ENCODE measurements at regions not wholly inside any gene's neighbourhood (a gene's known extent, or its start where the extent isn't known, plus 50 kb on each side); places are given as distances from the start of the nearest gene placed in this dataset.

- ChIA-PET RAD21 (ENCODE audit: unreplicated experiment) (no interaction called here), CTCF (no interaction called here), SMC1A (ENCODE audit: uncharacterized antibody, unreplicated experiment) (interaction anchor here (0.7 to 1.4 kb wide), 3 partner anchors 10 to 474 kb away, joined by 3 read pairs; no protein-coding TSS in a partner anchor), POLR2A (interaction anchor here (1.1 kb wide), 1 partner anchor 10 kb away, joined by 3 read pairs; no protein-coding TSS in a partner anchor)
- Histone ChIP-seq H3K9me3 (replicated peaks; ENCODE audit: control insufficient read depth, insufficient read depth, low read length) (no peaks in the 10 kb centered on the region), H3K4me3 (no peak overlapping the region), H4K20me1 (ENCODE audit: control insufficient read depth, insufficient read depth) (no peaks in the 10 kb centered on the region), H2AFZ (ENCODE audit: control insufficient read depth, low read depth, low read length) (no peak overlapping the region), H3K36me3 (ENCODE audit: control insufficient read depth in 2 of 2, insufficient read depth in 2 of 2, low read length in 1 of 2) (no peaks in the 10 kb centered on the region), H3K27me3 (replicated peaks in 1 of 2; ENCODE audit: control insufficient read depth in 2 of 2, insufficient read depth in 2 of 2, low read length in 1 of 2) (no peaks in the 10 kb centered on the region), H3K27ac (ENCODE audit: control insufficient read depth, insufficient read depth) (no peak overlapping the region), H3K9ac (ENCODE audit: control insufficient read depth, insufficient read depth, low read length) (no peak overlapping the region), H3K4me1 (ENCODE audit: control insufficient read depth, insufficient read depth, low read length) (no peaks in the 10 kb centered on the region), H3K4me2 (ENCODE audit: control insufficient read depth, insufficient read depth) (no peak overlapping the region), H3K79me2 (ENCODE audit: control insufficient read depth, insufficient read depth, low read length) (no peaks in the 10 kb centered on the region)
- no peak for DNase-seq (ENCODE audit: low read depth, low spot score)
- ATAC-seq, result no peak
- TF ChIP-seq NFYA (IDR thresholded peaks at IDR 0.05; ENCODE audit: borderline replicate concordance, low read depth, low read length) (no peak), CEBPZ (IDR thresholded peaks at IDR 0.05; ENCODE audit: low read depth, low read length) (no peak), EZH2 (IDR thresholded peaks at IDR 0.05; ENCODE audit: borderline replicate concordance, control insufficient read depth, low read depth, low read length) (no peak), IKZF2 (IDR thresholded peaks at IDR 0.05) (no peak), EGR1 (IDR thresholded peaks at IDR 0.05; ENCODE audit: borderline replicate concordance in 1 of 2, low read depth in 2 of 2, low read length in 2 of 2) (no peak), RCOR1 (conservative IDR thresholded peaks at IDR 0.05; ENCODE audit: low read depth, low read length) (no peak), TARDBP (IDR thresholded peaks at IDR 0.05; ENCODE audit: borderline replicate concordance) (no peak), KLF5 (IDR thresholded peaks at IDR 0.05; ENCODE audit: partially characterized antibody) (no peak), RAD21 (IDR thresholded peaks at IDR 0.05; ENCODE audit: insufficient read depth, low read depth, low read length) (no peak), SMC3 (IDR thresholded peaks at IDR 0.05; ENCODE audit: borderline replicate concordance, low read length) (no peak), NR2F1 (conservative IDR thresholded peaks at IDR 0.05) (no peak), MEF2A (IDR thresholded peaks at IDR 0.05; ENCODE audit: insufficient read depth, low read depth, low read length) (no peak), CREB1 (IDR thresholded peaks at IDR 0.05; ENCODE audit: low read depth) (no peak), CBX5 (IDR thresholded peaks at IDR 0.05; ENCODE audit: low read depth) (no peak), IKZF1 (conservative IDR thresholded peaks at IDR 0.05) (no peak), ESRRA (IDR thresholded peaks at IDR 0.05; ENCODE audit: low read length) (no peak), RBBP5 (conservative IDR thresholded peaks at IDR 0.05) (no peak), CBFB (IDR thresholded peaks at IDR 0.05; ENCODE audit: low read depth) (no peak), CREM (IDR thresholded peaks at IDR 0.05; ENCODE audit: low read depth) (no peak), CHD4 (IDR thresholded peaks at IDR 0.05) (no peak)
- BruUV-seq (replicated peaks), result no TSS peak
- FAIRE-seq, result no peak
- in situ Hi-C loops (cut with MboI), result no loop called here
- intact Hi-C loops (cut with micrococcal nuclease; ENCODE audit: unreplicated experiment), result no loop called here
Observed at GRCh38 chr3:180403156-180403555, 198.8 kb upstream of the TTC14 start.

Measured in GM12878 (cell line).